CD14-positive monocyte (primary cell): ENCODE measurements at regions not wholly inside any gene's neighbourhood (a gene's known extent, or its start where the extent isn't known, plus 50 kb on each side); places are given as distances from the start of the nearest gene placed in this dataset.

Experiments used
- DNase-seq, 3 donors: peaks; one replicate each; pipeline ENCODE4 v3.0.0-alpha.2; 2011 to 2022
- H2AFZ ChIP-seq: 2 replicates; pipeline ENCODE4 v1.6.0; 2012; ENCODE audit warnings: mild to moderate bottlenecking, low read depth, low read length, inconsistent platforms; ENCODE audit not compliant: insufficient read depth, poor library complexity, severe bottlenecking
- H3K27ac ChIP-seq, 2 donors: 1 replicate in 1 of 2; 2 replicates in 1 of 2; pipeline ENCODE4 v1.5.1; 2012 to 2013; ENCODE audit warnings: low read length in 2 of 2, control low read depth in 1 of 2, inconsistent platforms in 1 of 2, low read depth in 1 of 2, mild to moderate bottlenecking in 1 of 2
- H3K27me3 ChIP-seq, 2 donors: one replicate each; pipeline versions ENCODE4 v1.6.0 to v1.6.1; 2011 to 2013; ENCODE audit warnings: low read length in 2 of 2; ENCODE audit not compliant: control insufficient read depth in 2 of 2, insufficient read depth in 2 of 2
- H3K36me3 ChIP-seq, 2 donors: replicated peaks in 1 of 2; 1 replicate in 1 of 2; 2 replicates in 1 of 2; pipeline versions ENCODE4 v1.5.1 to v1.6.1; 2012 to 2013; ENCODE audit warnings: low read length in 2 of 2, control low read depth in 1 of 2, inconsistent platforms in 1 of 2, mild to moderate bottlenecking in 1 of 2; ENCODE audit not compliant: insufficient read depth in 2 of 2, control insufficient read depth in 1 of 2
- H3K4me1 ChIP-seq, 2 donors: 1 replicate in 1 of 2; 2 replicates in 1 of 2; pipeline versions ENCODE4 v1.5.1 to v1.6.1; 2012 to 2013; ENCODE audit warnings: low read length in 2 of 2, control low read depth in 1 of 2, inconsistent platforms in 1 of 2, mild to moderate bottlenecking in 1 of 2, moderate library complexity in 1 of 2; ENCODE audit not compliant: insufficient read depth in 2 of 2, control insufficient read depth in 1 of 2
- H3K4me2 ChIP-seq: replicated peaks from 2 replicates; pipeline ENCODE3; 2012; ENCODE audit warnings: low read length, moderate library complexity, mild to moderate bottlenecking; ENCODE audit not compliant: poor library complexity, severe bottlenecking; ENCODE audit errors: extremely low read depth
- H3K4me3 ChIP-seq, 3 experiments: fragments of 200-600 bp in 1 of 3; sonication (generic) in 1 of 3; replicated peaks in 1 of 3; 1 replicate in 2 of 3; 2 replicates in 1 of 3; pipeline ENCODE4 v1.5.1; 2011 to 2013; ENCODE audit warnings: low read length in 3 of 3, mild to moderate bottlenecking in 3 of 3, control low read depth in 2 of 3, low read depth in 2 of 3, inconsistent platforms in 1 of 3, moderate library complexity in 1 of 3
- H3K79me2 ChIP-seq: 2 replicates; pipeline ENCODE4 v1.6.0; 2012; ENCODE audit warnings: mild to moderate bottlenecking, control low read depth, inconsistent platforms, low read length, moderate library complexity; ENCODE audit not compliant: insufficient read depth
- H3K9ac ChIP-seq: 2 replicates; pipeline ENCODE4 v1.6.0; 2017; ENCODE audit warnings: low read length, mild to moderate bottlenecking; ENCODE audit not compliant: insufficient read depth, poor library complexity, severe bottlenecking
- H3K9me3 ChIP-seq, 2 donors: replicated peaks in 1 of 2; 1 replicate in 1 of 2; 2 replicates in 1 of 2; pipeline versions ENCODE4 v1.5.1 to v1.6.1; 2012 to 2013; ENCODE audit warnings: low read length in 2 of 2, control low read depth in 1 of 2; ENCODE audit not compliant: control insufficient read depth in 1 of 2, insufficient read depth in 1 of 2
- H4K20me1 ChIP-seq: 2 replicates; pipeline ENCODE4 v1.6.0; 2012; ENCODE audit warnings: mild to moderate bottlenecking, low read length, control low read depth, moderate library complexity; ENCODE audit not compliant: insufficient read depth
- H3K27ac Mint-ChIP-seq, 7 donors: one replicate each; pipeline ENCODE4 v1.8.0; 2020; ENCODE audit warnings: mild to moderate bottlenecking in 7 of 7, mixed read lengths in 7 of 7, moderate library complexity in 6 of 7, inconsistent platforms in 2 of 7
- H3K27me3 Mint-ChIP-seq, 3 donors: one replicate each; pipeline ENCODE4 v1.8.0; 2021 to 2022; ENCODE audit warnings: low read depth in 3 of 3, mild to moderate bottlenecking in 3 of 3, mixed read lengths in 3 of 3, moderate library complexity in 3 of 3, inconsistent platforms in 1 of 3
- H3K36me3 Mint-ChIP-seq, 2 donors: one replicate each; pipeline ENCODE4 v1.8.0; 2020; ENCODE audit warnings: mixed read lengths in 2 of 2, inconsistent platforms in 1 of 2, mild to moderate bottlenecking in 1 of 2
- H3K4me1 Mint-ChIP-seq: one replicate; pipeline ENCODE4 v1.8.0; 2020; ENCODE audit warnings: mild to moderate bottlenecking, mixed read lengths
- H3K4me3 Mint-ChIP-seq, 2 donors: one replicate each; pipeline ENCODE4 v1.8.0; 2020; ENCODE audit warnings: mild to moderate bottlenecking in 2 of 2, mixed read lengths in 2 of 2, moderate library complexity in 1 of 2
- H3K9me3 Mint-ChIP-seq, 7 donors: one replicate each; pipeline ENCODE4 v1.8.0; 2020 to 2022; ENCODE audit warnings: mixed read lengths in 7 of 7, mild to moderate bottlenecking in 6 of 7, moderate library complexity in 6 of 7, inconsistent platforms in 2 of 7
- WGBS: methylation state at CpG from one replicate; pipeline ENCODE4 v1.1.5; 2013; ENCODE audit warnings: missing lambda C conversion rate; ENCODE audit not compliant: insufficient coverage; 5-methylcytosine and 5-hydroxymethylcytosine counted together
- intact Hi-C, 2 donors: fragments of 100-400 bp; cut with micrococcal nuclease; formaldehyde crosslinking; loops; one replicate each; pipeline versions ENCODE4 v1.15.0 to v1.15.1; 2023
- TF ChIP-seq, protein P1 (sequence below): fragments of 200-600 bp; IDR thresholded peaks from one replicate; pipeline ENCODE4 v1.8.0; 2022; ENCODE audit warnings: antibody characterized with exemption, mild to moderate bottlenecking

DNA sequence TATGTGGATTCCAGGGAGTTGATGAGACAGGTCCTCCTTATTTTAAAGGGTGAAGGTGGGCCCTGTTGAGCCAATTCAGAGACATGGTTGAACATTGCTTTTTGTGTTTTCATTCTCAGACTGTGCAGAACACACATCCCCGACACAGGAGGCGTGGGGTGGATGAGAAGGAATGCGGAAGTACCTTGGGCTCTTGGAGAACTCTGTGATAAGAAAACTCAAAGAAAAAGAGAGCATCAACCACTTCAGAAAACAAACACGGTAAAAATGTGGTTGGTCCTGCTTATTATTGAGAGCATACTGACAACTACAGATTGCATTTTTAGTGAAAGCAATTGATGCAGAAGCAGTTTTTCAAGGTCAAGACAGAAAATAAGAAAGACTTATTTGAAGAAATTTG lies 659.8 kb downstream of the IRX1 start:
- no CpG with 5 or more reads among the region's 4 CpGs for WGBS
- no peaks in the 10 kb centered on the region for H3K27me3 ChIP-seq
- H3K27me3 Mint-ChIP-seq, result peaks cover 0 to 2% (median 0%) of the 10 kb centered on the region in 3 donors
- no peaks in the 10 kb centered on the region for H3K4me1 ChIP-seq
- no peaks in the 10 kb centered on the region for H3K79me2 ChIP-seq
- H3K4me2 ChIP-seq, result no peak overlapping the region
- H3K9me3 ChIP-seq, result peaks cover 0 to 9% of the 10 kb centered on the region in 2 donors
- H3K9me3 Mint-ChIP-seq, result peaks cover 2 to 17% (median 8%) of the 10 kb centered on the region in 7 donors
- TF ChIP-seq, protein P1, sequence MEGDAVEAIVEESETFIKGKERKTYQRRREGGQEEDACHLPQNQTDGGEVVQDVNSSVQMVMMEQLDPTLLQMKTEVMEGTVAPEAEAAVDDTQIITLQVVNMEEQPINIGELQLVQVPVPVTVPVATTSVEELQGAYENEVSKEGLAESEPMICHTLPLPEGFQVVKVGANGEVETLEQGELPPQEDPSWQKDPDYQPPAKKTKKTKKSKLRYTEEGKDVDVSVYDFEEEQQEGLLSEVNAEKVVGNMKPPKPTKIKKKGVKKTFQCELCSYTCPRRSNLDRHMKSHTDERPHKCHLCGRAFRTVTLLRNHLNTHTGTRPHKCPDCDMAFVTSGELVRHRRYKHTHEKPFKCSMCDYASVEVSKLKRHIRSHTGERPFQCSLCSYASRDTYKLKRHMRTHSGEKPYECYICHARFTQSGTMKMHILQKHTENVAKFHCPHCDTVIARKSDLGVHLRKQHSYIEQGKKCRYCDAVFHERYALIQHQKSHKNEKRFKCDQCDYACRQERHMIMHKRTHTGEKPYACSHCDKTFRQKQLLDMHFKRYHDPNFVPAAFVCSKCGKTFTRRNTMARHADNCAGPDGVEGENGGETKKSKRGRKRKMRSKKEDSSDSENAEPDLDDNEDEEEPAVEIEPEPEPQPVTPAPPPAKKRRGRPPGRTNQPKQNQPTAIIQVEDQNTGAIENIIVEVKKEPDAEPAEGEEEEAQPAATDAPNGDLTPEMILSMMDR, result no peak
- no peak overlapping the region for H3K27ac Mint-ChIP-seq
- H3K4me1 Mint-ChIP-seq, result no peaks in the 10 kb centered on the region
- H3K27ac ChIP-seq, result no peak overlapping the region
- intact Hi-C loops, result no loop called here
- no peak overlapping the region for H3K9ac ChIP-seq
- no peak overlapping the region for H3K4me3 Mint-ChIP-seq
- DNase-seq, result no peak
- no peak overlapping the region for H3K4me3 ChIP-seq
- H3K36me3 ChIP-seq, result no peaks in the 10 kb centered on the region
- no peak overlapping the region for H2AFZ ChIP-seq
- no peaks in the 10 kb centered on the region for H4K20me1 ChIP-seq
- no peaks in the 10 kb centered on the region for H3K36me3 Mint-ChIP-seq

DNA sequence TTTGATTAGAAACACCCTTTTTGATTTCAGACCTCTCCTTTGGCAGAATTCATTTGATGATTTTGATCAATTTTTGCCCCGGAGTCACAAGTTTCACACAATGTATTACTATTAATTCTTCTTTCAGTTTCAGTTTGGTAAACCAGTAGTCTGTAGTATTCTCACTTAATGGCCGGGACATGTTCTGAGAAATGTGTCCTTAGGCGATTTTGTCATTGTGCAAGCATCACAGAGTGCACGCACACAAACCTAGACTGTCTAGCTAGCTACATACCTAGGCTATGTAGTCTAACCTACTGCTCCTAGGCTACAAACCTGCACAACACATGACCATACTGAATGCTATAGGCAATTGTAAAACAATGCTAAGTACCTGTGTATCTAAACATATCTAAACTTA lies 662.5 kb downstream of the IRX1 start:
- intact Hi-C loops, result no loop called here
- DNase-seq, result no peak
- Histone ChIP-seq H3K27me3 (no peaks in the 10 kb centered on the region), H3K79me2 (no peaks in the 10 kb centered on the region), H3K4me2 (no peak overlapping the region), H3K4me3 (no peak overlapping the region), H3K4me1 (no peaks in the 10 kb centered on the region), H3K36me3 (no peaks in the 10 kb centered on the region), H4K20me1 (no peaks in the 10 kb centered on the region), H3K9me3 (peaks cover 0 to 9% of the 10 kb centered on the region in 2 donors), H2AFZ (no peak overlapping the region), H3K9ac (no peak overlapping the region), H3K27ac (no peak overlapping the region)
- WGBS, result no CpG with 5 or more reads among the region's 4 CpGs
- H3K27me3 Mint-ChIP-seq, result peaks cover 0 to 3% (median 0%) of the 10 kb centered on the region in 3 donors
- peaks cover 6 to 25% (median 12%) of the 10 kb centered on the region in 7 donors for H3K9me3 Mint-ChIP-seq
- no peaks in the 10 kb centered on the region for H3K36me3 Mint-ChIP-seq
- H3K4me1 Mint-ChIP-seq, result no peaks in the 10 kb centered on the region
- TF ChIP-seq, protein P1, result no peak
- no peak overlapping the region for H3K4me3 Mint-ChIP-seq
- no peak overlapping the region for H3K27ac Mint-ChIP-seq
